KMS-11 (cell line): ENCODE measurements at regions not wholly inside any gene's neighbourhood (a gene's known extent, or its start where the extent isn't known, plus 50 kb on each side); places are given as distances from the start of the nearest gene placed in this dataset.

Source experiments
- H2AFZ ChIP-seq: fragments of 200-600 bp; sonication (generic); 2 replicates; pipeline ENCODE4 v1.6.1; 2016; ENCODE audit warnings: antibody characterized with exemption, mixed run types, low read depth
- H3K27ac ChIP-seq: fragments of 200-600 bp; sonication (generic); 2 replicates; pipeline ENCODE4 v1.6.1; 2016; ENCODE audit warnings: mild to moderate bottlenecking, mixed run types
- H3K27me3 ChIP-seq: fragments of 200-600 bp; sonication (generic); 2 replicates; pipeline ENCODE4 v1.6.1; 2017; ENCODE audit warnings: mild to moderate bottlenecking, low read depth, mixed run types, moderate library complexity; ENCODE audit not compliant: insufficient read depth
- H3K36me3 ChIP-seq: fragments of 200-600 bp; sonication (generic); 2 replicates; pipeline ENCODE4 v1.6.1; 2017; ENCODE audit warnings: mild to moderate bottlenecking, mixed run types; ENCODE audit not compliant: insufficient read depth
- H3K4me1 ChIP-seq: fragments of 200-600 bp; sonication (generic); 2 replicates; pipeline ENCODE4 v1.6.1; 2016; ENCODE audit warnings: mild to moderate bottlenecking, low read depth, mixed run types; ENCODE audit not compliant: poor library complexity, severe bottlenecking
- H3K4me2 ChIP-seq: fragments of 200-600 bp; sonication (generic); 2 replicates; pipeline ENCODE4 v1.7.0; 2016; ENCODE audit warnings: mild to moderate bottlenecking, mixed run types
- H3K4me3 ChIP-seq: fragments of 200-600 bp; sonication (generic); IDR thresholded peaks from 2 replicates; pipeline ENCODE4 v1.6.1; 2017; ENCODE audit warnings: low read depth, low read length, mixed read lengths; ENCODE audit not compliant: insufficient read depth
- H3K79me2 ChIP-seq: fragments of 200-600 bp; sonication (generic); 2 replicates; pipeline ENCODE4 v1.6.1; 2016; ENCODE audit warnings: low read depth, mixed run types; ENCODE audit not compliant: insufficient read depth
- H3K9ac ChIP-seq: fragments of 200-600 bp; sonication (generic); 2 replicates; pipeline ENCODE4 v1.6.1; 2016; ENCODE audit warnings: mild to moderate bottlenecking, mixed run types
- H4K20me1 ChIP-seq: fragments of 200-600 bp; sonication (generic); 2 replicates; pipeline ENCODE4 v1.6.1; 2016; ENCODE audit warnings: mild to moderate bottlenecking, mixed run types; ENCODE audit not compliant: insufficient read depth
- TF ChIP-seq, protein P1 (sequence below): fragments of 200-600 bp; sonication (generic); conservative IDR thresholded peaks from 2 replicates; pipeline ENCODE4 v1.6.1; 2017; ENCODE audit warnings: low read depth, mild to moderate bottlenecking, antibody characterized with exemption, low read length, moderate library complexity, mixed read lengths

DNA sequence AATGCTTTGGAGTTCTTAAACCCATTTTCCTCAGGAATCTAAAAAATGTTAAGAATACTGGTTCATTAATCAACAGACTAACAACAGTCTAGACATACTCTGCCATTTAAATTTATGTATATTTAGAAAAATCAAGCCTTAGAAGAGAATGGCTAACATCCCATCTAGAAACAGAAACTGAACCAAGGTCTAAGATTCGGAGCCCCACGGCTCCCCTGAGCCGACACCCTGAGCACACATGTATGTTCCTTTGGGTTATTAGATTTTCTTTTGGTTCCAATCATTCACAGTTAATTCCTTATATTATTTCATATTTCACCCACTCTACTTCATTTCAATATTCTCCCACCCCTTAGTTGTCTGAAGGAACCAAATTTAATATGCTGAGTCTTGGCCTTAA is 94.8 kb upstream of the HNRNPA3 start:
- no peak overlapping the region for H3K27ac ChIP-seq
- H3K27me3 ChIP-seq = no peaks in the 10 kb centered on the region
- TF ChIP-seq, protein P1, sequence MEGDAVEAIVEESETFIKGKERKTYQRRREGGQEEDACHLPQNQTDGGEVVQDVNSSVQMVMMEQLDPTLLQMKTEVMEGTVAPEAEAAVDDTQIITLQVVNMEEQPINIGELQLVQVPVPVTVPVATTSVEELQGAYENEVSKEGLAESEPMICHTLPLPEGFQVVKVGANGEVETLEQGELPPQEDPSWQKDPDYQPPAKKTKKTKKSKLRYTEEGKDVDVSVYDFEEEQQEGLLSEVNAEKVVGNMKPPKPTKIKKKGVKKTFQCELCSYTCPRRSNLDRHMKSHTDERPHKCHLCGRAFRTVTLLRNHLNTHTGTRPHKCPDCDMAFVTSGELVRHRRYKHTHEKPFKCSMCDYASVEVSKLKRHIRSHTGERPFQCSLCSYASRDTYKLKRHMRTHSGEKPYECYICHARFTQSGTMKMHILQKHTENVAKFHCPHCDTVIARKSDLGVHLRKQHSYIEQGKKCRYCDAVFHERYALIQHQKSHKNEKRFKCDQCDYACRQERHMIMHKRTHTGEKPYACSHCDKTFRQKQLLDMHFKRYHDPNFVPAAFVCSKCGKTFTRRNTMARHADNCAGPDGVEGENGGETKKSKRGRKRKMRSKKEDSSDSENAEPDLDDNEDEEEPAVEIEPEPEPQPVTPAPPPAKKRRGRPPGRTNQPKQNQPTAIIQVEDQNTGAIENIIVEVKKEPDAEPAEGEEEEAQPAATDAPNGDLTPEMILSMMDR = no peak
- no peaks in the 10 kb centered on the region for H4K20me1 ChIP-seq
- H3K36me3 ChIP-seq = no peaks in the 10 kb centered on the region
- no peak overlapping the region for H3K4me3 ChIP-seq
- H3K9ac ChIP-seq = no peak overlapping the region
- peaks cover 15% of the 10 kb centered on the region for H3K4me1 ChIP-seq
- no peaks in the 10 kb centered on the region for H3K79me2 ChIP-seq
- peak overlapping the region; percentile 2; the same call in 1 of the 2 replicates for H3K4me2 ChIP-seq
- H2AFZ ChIP-seq = no peak overlapping the region

DNA sequence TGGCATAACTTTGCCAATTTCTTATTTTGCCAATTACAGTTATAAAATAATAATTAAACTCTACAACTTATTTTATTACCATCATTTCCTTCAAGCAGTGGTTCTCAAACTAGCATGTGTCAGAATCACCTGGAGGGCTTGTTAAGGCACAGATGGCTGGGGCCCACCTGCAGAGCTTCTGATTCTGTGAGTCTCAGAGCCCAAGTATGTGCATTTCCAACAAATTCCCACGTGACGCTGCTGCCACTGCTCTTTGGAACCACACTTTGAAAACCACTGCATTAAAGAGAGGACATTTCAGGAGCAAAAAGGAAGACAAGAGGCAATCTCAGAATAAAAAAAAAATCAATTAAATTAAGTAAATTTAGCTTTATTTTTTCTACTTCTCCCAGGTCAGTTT is 94.0 kb upstream of the HNRNPA3 start:
- Histone ChIP-seq H3K4me3 (no peak overlapping the region), H3K27me3 (no peaks in the 10 kb centered on the region), H4K20me1 (no peaks in the 10 kb centered on the region), H3K4me2 (peak overlapping the region; percentile 8; the same call in 1 of the 2 replicates), H3K4me1 (peaks cover 15% of the 10 kb centered on the region), H3K36me3 (no peaks in the 10 kb centered on the region), H3K79me2 (no peaks in the 10 kb centered on the region), H3K27ac (peak overlapping the region; percentile 2; the same call in 1 of the 2 replicates), H3K9ac (no peak overlapping the region), H2AFZ (peak overlapping the region; percentile 16; the same call in 1 of the 2 replicates)
- TF ChIP-seq, protein P1 = no peak

DNA sequence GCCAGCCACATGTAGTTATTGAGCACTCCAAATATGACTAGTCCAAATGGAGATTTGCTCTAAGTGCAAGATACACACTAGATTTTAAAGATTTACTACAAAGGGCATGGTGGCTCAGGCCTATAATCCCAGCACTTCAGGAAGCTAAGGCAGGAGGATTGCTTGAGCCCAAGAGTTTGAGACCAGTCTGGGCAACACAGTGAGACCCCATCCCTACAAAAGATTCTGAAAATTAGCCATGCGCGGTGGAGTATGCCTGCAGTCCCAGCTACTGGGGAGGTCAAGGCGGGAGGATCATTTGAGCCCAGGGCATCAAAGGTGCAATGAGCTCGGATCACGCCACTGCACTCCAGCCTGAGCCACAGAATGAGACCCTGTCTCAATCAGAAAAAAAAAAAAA is 93.5 kb upstream of the HNRNPA3 start:
- Histone ChIP-seq H3K9ac (no peak overlapping the region), H3K36me3 (no peaks in the 10 kb centered on the region), H3K27me3 (no peaks in the 10 kb centered on the region), H2AFZ (peak overlapping the region; percentile 16; the same call in 1 of the 2 replicates), H3K4me3 (no peak overlapping the region), H3K79me2 (no peaks in the 10 kb centered on the region), H3K4me1 (peaks cover 15% of the 10 kb centered on the region), H3K27ac (peak overlapping the region; percentile 2; the same call in 1 of the 2 replicates), H3K4me2 (peak overlapping the region; percentile 8; the same call in 1 of the 2 replicates), H4K20me1 (no peaks in the 10 kb centered on the region)
- TF ChIP-seq, protein P1 = no peak

DNA sequence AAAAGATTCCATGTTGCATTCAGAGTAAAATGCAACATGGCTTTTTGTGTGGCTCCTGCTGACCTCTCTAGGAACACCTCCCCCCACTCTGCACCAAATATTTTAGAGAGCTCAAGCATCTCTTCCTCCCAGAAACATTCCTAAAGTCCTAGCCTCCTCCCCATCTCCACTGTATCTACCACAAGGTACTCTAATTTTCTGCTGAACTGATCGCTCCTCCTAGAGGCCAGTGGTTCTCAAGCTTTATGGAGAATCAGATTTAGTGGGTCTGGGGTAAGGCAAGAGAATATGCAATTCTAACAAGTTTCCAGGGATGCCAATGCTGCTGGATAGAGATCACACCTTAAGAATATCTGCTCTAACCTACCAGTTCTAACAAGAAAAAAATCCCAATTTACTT is 89.5 kb upstream of the HNRNPA3 start:
- TF ChIP-seq, protein P1 = no peak
- H3K79me2 ChIP-seq = no peaks in the 10 kb centered on the region
- no peak overlapping the region for H3K27ac ChIP-seq
- no peaks in the 10 kb centered on the region for H3K36me3 ChIP-seq
- H3K4me3 ChIP-seq = no peak overlapping the region
- H2AFZ ChIP-seq = no peak overlapping the region
- H3K9ac ChIP-seq = no peak overlapping the region
- H3K4me1 ChIP-seq = peaks cover 13% of the 10 kb centered on the region
- no peaks in the 10 kb centered on the region for H3K27me3 ChIP-seq
- H3K4me2 ChIP-seq = no peak overlapping the region
- no peaks in the 10 kb centered on the region for H4K20me1 ChIP-seq
